NCI-H526 treated with DMSO at 0.1 percent for 48 hours (cell line): ENCODE measurements at regions not wholly inside any gene's neighbourhood (a gene's known extent, or its start where the extent isn't known, plus 50 kb on each side); places are given as distances from the start of the nearest gene placed in this dataset.
"Not testable (repeated sequence)": the region's sequence is repeated elsewhere in the genome, so short reads cannot be mapped to it uniquely, and the experiment has no call there.

Experiments used
- DNase-seq: peaks from one replicate; lab custom pipeline; 2025; lab: John Stamatoyannopoulos, UW

DNA sequence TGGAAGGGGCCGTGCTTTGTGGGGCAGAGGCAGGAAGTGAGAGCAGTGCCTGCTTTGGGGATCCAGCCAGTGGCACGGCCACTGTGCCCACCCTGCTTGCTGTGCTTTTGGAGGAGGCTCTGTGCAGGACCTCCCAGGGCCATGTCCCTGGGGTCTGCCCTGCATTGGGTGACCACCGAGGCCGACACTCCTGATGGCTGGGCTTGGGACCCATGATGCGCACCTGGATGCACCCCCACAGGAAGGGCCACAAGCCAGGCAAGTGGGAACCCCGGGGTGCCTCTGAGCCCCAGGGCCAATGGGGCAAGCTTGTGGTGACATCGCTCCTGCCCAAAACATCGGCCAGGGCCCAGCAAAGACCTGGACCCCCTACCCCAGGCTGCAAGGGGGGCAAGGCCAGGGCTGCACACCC is 738.6 kb upstream of the GJE1 start:
- no peak for DNase-seq

DNA sequence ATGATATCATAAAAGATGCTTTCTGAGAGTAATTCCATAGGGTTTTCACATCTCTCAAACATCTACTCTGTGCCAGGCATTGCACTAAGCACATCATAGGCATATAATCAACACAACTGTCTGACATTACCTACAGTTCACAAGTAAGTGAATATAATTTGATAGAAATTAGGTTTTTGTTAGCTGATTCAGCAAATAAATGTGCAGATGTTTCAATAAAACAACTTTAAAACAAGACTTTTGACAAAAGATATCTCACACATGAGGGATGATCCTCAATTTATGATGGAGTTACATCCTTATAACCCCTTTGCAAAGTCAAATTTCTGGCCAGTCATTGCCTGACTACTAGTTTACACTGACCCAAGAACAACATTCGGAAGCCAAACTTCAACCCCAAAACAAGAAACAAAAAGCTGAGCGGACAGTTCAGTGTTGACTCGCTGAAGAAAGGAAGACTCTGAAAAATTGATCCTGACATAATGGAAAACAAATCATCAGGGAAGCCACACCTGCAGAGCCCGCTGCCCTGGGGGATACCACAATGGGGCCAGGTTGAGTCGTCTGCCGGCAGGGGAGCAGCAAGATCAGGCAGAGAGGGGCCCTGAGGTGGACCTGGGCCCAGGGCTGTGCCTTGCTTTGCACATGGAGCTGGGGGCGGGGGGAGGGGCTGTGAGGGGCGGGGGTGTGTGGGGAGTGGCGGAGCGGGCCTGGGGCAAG is 739.2 kb upstream of the GJE1 start:
- DNase-seq = no peak

GRCh38 chr6:141391135-141391534 is 741.6 kb upstream of the GJE1 start:
- DNase-seq = not testable (repeated sequence)

GRCh38 chr6:141388666-141389065 is 744.1 kb upstream of the GJE1 start:
- no peak for DNase-seq

- DNase-seq = no peak
These were observed 762.3 kb upstream of the GJE1 start for GRCh38 chr6:141370438-141370837.

- not testable (repeated sequence) for DNase-seq
These were observed 765.9 kb upstream of the GJE1 start for GRCh38 chr6:141366796-141367195.

- DNase-seq = no peak
These were observed 768.0 kb upstream of the GJE1 start for GRCh38 chr6:141364694-141365093.

- DNase-seq = no peak
These were observed 768.5 kb upstream of the GJE1 start for GRCh38 chr6:141364232-141364631.

GRCh38 chr6:141361559-141361958 is 771.2 kb upstream of the GJE1 start:
- DNase-seq = no peak

DNA sequence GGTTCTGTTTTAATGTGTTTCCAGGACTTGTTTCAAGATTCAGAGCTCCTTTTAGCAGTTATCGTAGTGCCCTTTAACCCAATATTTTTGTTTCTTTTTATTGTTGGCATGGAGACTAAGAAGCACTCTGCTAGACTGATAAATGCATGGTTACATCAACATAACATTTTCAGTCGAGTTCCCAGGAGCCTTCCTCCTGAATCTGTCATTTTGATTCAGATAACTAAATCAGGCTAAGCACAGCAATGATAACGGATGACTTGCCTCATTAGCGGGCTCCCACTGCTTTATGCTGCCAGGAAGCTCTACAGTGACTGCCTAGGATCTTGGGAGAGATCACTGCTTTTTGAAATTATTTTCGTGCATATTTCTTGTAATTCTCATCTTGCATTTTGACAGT is 772.8 kb upstream of the GJE1 start:
- DNase-seq = no peak

- DNase-seq = no peak
These were observed 778.4 kb upstream of the GJE1 start for GRCh38 chr6:141354191-141354955.

DNA sequence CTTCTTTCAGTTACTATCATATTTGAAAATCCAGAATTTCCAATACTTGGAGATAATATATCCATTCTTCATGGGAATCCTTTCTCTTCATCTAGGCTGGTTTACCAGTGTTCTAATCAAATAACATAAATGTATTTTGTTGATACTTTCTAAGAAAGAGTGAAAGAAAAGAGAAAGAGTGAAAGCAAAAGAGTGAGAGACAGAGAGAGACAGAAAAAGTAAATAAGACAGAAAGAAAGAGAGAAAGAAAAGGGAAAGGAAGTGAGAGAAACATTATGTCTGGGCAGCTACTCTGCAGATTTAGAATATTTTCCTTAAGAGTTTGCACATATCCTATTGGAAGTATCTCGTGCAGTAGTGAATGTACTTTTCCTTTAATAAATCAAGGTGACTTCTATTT is 781.0 kb upstream of the GJE1 start:
- no peak for DNase-seq

DNA sequence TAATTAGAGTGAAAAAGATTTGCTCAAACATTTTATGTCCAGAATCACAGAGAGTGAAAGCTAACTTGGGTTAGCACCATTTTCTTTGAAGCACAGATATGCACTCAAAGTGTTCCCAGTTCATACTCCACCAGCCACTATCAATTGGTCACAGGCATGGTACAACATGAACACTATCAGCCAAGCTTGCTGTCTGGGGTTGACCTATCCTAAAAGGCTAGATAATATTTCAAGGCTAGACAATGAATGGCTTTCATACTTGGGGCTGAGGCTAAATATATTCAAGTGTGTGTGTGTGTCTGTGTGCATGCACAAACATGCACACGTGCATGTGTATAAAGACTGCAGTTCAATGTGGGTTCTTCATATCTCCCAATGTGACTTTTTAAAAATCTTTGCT is 783.0 kb upstream of the GJE1 start:
- DNase-seq = no peak

- no peak for DNase-seq
These were observed 784.7 kb upstream of the GJE1 start for GRCh38 chr6:141347906-141348492.

DNA sequence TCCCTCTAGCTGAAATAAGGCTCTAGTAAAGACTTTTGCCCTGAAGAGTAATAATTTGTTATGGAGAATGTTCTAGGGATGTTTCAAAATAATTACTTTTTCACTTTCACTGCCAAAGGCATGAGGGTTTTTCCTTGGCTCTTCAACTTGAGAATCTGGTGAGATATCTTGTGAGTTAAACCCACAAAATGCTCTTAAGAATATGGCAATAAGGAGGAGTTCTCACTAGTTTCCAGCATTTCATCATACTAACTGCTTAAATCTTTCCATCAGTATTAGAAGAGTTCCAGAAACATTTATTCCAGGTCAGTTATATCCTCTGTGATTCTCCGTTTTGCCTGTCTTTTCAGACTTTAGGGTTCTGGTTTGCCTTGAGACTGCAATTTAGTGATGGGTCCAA is 785.6 kb upstream of the GJE1 start:
- no peak for DNase-seq

GRCh38 chr6:141346535-141346934 is 786.2 kb upstream of the GJE1 start:
- DNase-seq = no peak

DNA sequence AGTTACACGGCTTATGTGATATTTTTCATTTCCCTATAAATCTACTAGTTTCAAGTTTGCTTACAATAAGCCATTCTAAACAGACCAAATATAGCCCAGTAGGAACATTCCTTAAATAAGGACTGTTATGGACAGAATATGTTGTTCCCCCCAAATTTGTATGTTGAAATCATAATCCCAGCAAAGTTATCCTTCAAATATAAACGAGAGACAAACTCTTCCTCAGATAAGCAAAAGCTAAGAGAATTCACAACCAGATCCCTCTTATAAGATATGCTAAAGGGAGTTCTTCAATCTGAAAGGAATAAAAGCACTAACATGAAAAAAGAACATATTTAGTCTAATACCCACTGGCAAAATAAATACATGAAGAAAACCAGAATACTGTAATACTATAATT is 795.5 kb upstream of the GJE1 start:
- DNase-seq = no peak

- DNase-seq = no peak
These were observed 797.0 kb upstream of the GJE1 start for GRCh38 chr6:141335477-141336273.

DNA sequence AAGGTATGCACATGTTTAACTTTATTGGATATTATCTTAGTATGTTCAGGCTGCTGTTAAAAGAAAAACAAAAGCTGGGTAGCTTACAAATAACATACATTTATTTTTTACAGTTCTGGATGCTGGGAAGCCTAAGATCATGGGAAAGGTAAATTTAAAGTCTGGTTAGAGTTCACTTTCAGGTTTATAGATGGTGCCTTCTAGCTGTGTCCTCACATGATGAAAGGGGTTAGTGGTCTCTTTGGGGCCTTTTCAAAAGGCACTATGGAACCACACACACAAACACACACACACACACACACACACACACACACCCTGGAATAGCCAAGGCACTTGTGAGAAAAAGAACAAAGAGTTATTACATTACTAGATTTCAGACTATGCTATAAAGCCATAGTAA is 805.8 kb upstream of the GJE1 start:
- no peak for DNase-seq

DNA sequence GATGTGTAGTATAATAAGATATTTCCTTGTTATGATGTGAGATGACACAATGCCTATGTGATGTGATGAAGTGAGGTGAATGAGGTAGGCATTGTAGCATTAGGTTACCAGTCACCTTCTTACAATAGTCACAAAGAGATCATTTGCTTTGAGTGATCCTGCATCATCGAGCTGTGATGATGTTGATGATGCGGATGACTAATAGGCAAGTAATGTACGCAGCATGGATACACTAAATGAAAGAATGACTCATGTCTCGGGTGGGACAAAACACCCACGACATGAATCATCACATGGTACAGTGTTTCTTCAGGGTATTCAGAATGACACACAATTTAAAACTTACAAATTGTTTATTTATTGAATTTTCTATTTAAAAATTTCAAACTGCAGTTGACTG is 806.3 kb upstream of the GJE1 start:
- DNase-seq = no peak

- no peak for DNase-seq
These were observed 811.0 kb upstream of the GJE1 start for GRCh38 chr6:141321493-141322347.

DNA sequence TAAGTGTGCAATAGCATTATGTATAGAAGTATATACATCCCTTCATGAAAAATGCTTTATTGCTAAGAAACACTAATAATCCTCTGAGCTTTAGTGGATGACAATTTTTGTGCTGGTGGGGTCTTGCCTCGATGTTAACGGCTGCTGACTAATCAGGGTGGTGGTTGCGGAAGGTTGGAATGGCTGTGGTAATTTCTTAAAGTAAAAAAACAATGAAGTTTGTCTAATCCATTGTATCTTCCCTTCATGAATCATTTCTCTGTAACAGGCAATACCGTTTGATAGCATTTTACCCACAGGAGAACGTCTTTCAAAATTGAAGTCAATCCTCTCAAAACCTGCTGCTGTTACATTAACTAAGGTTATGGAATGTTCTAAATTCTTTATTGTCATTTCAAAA is 816.5 kb upstream of the GJE1 start:
- no peak for DNase-seq
